HEK293T (cell line): ENCODE measurements at regions not wholly inside any gene's neighbourhood (a gene's known extent, or its start where the extent isn't known, plus 50 kb on each side); places are given as distances from the start of the nearest gene placed in this dataset.
"Not testable (repeated sequence)": the region's sequence is repeated elsewhere in the genome, so short reads cannot be mapped to it uniquely, and the experiment has no call there.

Experiments
- CTCF ChIA-PET: fragments of 350-600 bp; formaldehyde crosslinking; extraction: SDS; loops from one replicate; lab custom pipeline; 2021; ENCODE audit warnings: antibody characterized with exemption, inconsistent platforms; lab: Yijun Ruan, JAX
- POLR2A ChIA-PET: fragments of 350-600 bp; formaldehyde crosslinking; extraction: SDS; loops from one replicate; lab custom pipeline; 2020; ENCODE audit warnings: antibody characterized with exemption, inconsistent platforms; lab: Yijun Ruan, JAX
- DNase-seq: peaks from one replicate; pipeline ENCODE4 v3.0.0; 2012; ENCODE audit warnings: mixed read lengths; ENCODE audit errors: extremely low spot score
- ARNT ChIP-seq: fragments of 450-650 bp; IDR thresholded peaks from 2 replicates; pipeline ENCODE4 v1.6.1; 2017; ENCODE audit warnings: mild to moderate bottlenecking
- BHLHE40 ChIP-seq: fragments of 450-650 bp; IDR thresholded peaks from 2 replicates; pipeline ENCODE4 v1.6.1; 2016; ENCODE audit warnings: mild to moderate bottlenecking, moderate library complexity, borderline replicate concordance
- CTBP1 ChIP-seq: fragments of 450-650 bp; IDR thresholded peaks from 2 replicates; pipeline ENCODE4 v1.6.1; 2016; ENCODE audit warnings: borderline replicate concordance
- ELF4 ChIP-seq: fragments of 450-650 bp; IDR thresholded peaks from 2 replicates; pipeline ENCODE4 v1.6.1; 2017; ENCODE audit warnings: antibody characterized with exemption
- FOXA1 ChIP-seq: fragments of 450-650 bp; IDR thresholded peaks from 2 replicates; pipeline ENCODE4 v1.6.1; 2016; ENCODE audit warnings: mild to moderate bottlenecking
- FOXK2 ChIP-seq: fragments of 450-650 bp; IDR thresholded peaks from 2 replicates; pipeline ENCODE4 v1.6.1; 2016; ENCODE audit warnings: mild to moderate bottlenecking
- FOXM1 ChIP-seq: fragments of 450-650 bp; IDR thresholded peaks from 2 replicates; pipeline ENCODE4 v1.6.1; 2017; ENCODE audit warnings: mild to moderate bottlenecking, borderline replicate concordance
- HDGF ChIP-seq: fragments of 450-650 bp; IDR thresholded peaks from 2 replicates; pipeline ENCODE4 v1.6.1; 2017; ENCODE audit warnings: antibody characterized with exemption, borderline replicate concordance
- L3MBTL2 ChIP-seq: fragments of 450-650 bp; conservative IDR thresholded peaks from 2 replicates; pipeline ENCODE4 v1.6.1; 2016; ENCODE audit warnings: mild to moderate bottlenecking
- LEF1 ChIP-seq: fragments of 450-650 bp; IDR thresholded peaks from 2 replicates; pipeline ENCODE4 v1.6.1; 2017; ENCODE audit warnings: mild to moderate bottlenecking, borderline replicate concordance
- NFRKB ChIP-seq: fragments of 450-650 bp; IDR thresholded peaks from 2 replicates; pipeline ENCODE4 v1.6.1; 2016; ENCODE audit warnings: mild to moderate bottlenecking, moderate library complexity
- SP1 ChIP-seq: fragments of 450-650 bp; IDR thresholded peaks from 2 replicates; pipeline ENCODE4 v1.6.1; 2017
- SUZ12 ChIP-seq: fragments of 450-650 bp; IDR thresholded peaks from 2 replicates; pipeline ENCODE4 v1.6.1; 2016; ENCODE audit warnings: mild to moderate bottlenecking
- TARDBP ChIP-seq: fragments of 450-650 bp; IDR thresholded peaks from 2 replicates; pipeline ENCODE4 v1.6.1; 2016
- ZNF384 ChIP-seq: fragments of 450-650 bp; IDR thresholded peaks from 2 replicates; pipeline ENCODE4 v1.6.1; 2016
- TF ChIP-seq, protein P1 (sequence below): fragments of 450-650 bp; IDR thresholded peaks from 2 replicates; pipeline ENCODE4 v1.6.1; 2016

DNA sequence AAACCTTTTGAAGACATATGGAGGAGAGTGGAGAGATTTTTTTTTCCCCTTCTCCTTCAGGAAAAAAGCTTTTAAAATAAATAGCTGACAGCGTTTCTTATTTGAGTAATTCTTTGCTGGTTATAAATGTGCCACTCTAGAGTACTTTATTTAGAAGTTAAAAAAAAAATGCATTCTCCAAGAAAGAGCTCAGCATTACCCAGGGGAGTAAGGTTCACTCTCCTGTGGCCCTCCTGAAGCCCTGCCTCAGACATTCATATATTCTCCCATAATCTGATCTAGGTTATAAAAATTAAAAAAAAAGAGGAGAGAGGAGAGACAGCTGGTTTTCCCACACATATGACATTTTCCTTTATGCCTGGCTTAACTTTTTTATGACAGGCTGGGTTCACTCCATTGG, 545.2 kb upstream of the CADM1 start:
- POLR2A ChIA-PET: interaction anchor here (0.6 kb wide), 1 partner anchor 68 kb away, joined by 3 read pairs; no protein-coding TSS in a partner anchor
- no peak for TF ChIP-seq TARDBP
- no peak for TF ChIP-seq NFRKB
- no peak for TF ChIP-seq SUZ12
- TF ChIP-seq FOXK2: no peak
- no peak for TF ChIP-seq SP1
- TF ChIP-seq ZNF384: no peak
- no peak for TF ChIP-seq ELF4
- DNase-seq: no peak
- CTCF ChIA-PET: no interaction called here

DNA sequence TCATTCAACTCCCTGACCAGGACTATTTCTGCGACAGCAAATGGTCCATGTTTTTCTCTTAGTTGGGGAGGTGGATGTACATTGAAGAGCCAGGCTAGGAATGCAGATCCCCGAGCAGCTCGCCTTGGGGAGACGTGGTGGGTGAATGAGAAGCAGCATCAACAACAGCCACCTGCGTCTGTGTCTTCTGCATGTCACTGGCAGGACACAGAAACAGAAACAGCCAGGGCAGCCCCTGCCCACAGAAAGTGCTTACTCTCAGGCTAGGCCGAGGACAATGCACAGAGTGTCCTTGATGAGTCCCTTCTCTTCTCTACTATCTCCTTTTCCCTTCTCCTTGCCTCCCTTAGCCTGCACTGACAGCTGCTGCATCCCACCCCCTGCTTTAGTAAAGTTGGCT, 541.9 kb upstream of the CADM1 start:
- ChIA-PET POLR2A (no interaction called here), CTCF (interaction anchor here (0.6 kb wide), 1 partner anchor 979 kb away, joined by 4 read pairs; no protein-coding TSS in a partner anchor)
- no peak for TF ChIP-seq SUZ12
- no peak for TF ChIP-seq TARDBP
- TF ChIP-seq, protein P1, sequence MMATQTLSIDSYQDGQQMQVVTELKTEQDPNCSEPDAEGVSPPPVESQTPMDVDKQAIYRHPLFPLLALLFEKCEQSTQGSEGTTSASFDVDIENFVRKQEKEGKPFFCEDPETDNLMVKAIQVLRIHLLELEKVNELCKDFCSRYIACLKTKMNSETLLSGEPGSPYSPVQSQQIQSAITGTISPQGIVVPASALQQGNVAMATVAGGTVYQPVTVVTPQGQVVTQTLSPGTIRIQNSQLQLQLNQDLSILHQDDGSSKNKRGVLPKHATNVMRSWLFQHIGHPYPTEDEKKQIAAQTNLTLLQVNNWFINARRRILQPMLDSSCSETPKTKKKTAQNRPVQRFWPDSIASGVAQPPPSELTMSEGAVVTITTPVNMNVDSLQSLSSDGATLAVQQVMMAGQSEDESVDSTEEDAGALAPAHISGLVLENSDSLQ: no peak
- no peak for TF ChIP-seq SP1
- no peak for TF ChIP-seq FOXM1
- TF ChIP-seq CTBP1: no peak
- no peak for TF ChIP-seq LEF1
- TF ChIP-seq NFRKB: no peak
- no peak for TF ChIP-seq ARNT
- no peak for TF ChIP-seq ZNF384
- TF ChIP-seq FOXA1: no peak

DNA sequence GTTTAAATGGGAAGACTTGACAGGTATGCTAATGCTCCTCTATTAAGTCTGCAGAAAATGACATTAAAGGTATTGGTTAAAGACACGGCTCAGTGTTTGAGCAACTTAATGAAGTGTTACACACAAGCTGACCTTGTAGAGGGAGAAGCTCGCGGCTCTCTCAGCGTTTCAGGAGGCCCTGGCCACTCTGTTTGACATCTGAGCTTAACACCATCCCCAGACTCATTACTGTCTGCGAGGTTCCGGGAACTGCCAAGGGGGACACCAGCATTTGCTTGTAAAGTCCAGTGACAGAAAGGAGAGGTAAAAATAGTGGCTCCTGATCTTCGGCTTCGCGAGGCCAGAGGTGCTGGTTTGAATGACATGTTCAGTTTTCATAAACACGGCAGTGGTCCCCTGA, 540.7 kb upstream of the CADM1 start:
- ChIA-PET POLR2A (interaction anchor here (1.2 kb wide), 1 partner anchor 20 kb away, joined by 3 read pairs; no protein-coding TSS in a partner anchor), CTCF (no interaction called here)

More for the DNA sequence above, 541.9 kb upstream of the CADM1 start:
- no peak for DNase-seq

DNA sequence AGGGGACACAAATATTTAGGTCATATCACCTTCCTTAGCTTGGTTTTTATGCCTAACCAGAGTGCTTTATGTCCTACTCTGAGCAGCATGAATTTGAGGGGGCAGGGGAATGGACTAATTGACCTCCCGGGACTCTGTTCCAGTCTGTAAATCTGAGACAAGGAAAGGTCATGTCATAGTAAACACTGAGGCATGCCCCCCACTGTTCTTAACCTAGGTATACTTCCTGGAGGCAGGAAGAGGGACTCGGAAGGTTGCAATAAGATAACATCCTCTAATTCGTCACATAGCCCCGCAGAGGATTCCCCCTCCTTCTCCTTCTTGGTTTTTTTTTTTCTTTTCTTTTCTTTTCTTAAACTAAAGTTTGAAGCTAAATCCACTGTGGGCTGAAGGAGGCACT, 540.3 kb upstream of the CADM1 start:
- ChIA-PET POLR2A (interaction anchor here (1.2 kb wide), 1 partner anchor 20 kb away, joined by 3 read pairs; no protein-coding TSS in a partner anchor), CTCF (no interaction called here)

More for the DNA sequence above, 540.7 kb upstream of the CADM1 start:
- TF ChIP-seq HDGF (no peak), BHLHE40 (no peak), ARNT (no peak), ELF4 (no peak), TARDBP (no peak), FOXK2 (no peak), LEF1 (no peak), L3MBTL2 (no peak), ZNF384 (no peak), NFRKB (no peak), SP1 (no peak), SUZ12 (no peak), CTBP1 (no peak), FOXA1 (no peak), FOXM1 (no peak)
- TF ChIP-seq, protein P1: no peak
- no peak for DNase-seq

DNA sequence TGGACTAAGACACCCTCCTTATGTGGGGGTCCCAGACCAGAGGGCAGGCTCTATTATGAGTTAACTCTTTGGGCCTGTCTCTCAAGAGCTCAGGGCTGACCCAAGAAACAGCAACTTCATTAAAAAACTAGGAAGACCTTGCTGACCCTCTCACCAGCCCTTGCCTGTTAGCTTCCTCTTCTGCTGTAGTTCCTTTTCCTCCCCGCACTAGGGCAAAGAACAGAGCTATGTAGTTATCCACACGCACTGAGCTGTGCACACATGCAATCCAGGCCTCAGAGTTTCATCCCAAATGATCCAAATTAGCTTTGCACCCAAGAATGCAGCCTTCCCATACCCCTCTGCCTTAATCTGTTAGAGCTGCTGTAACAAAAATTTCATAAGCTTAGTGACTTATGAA, 539.6 kb upstream of the CADM1 start:
- TF ChIP-seq HDGF (no peak), L3MBTL2 (no peak), NFRKB (no peak), CTBP1 (no peak), ZNF384 (no peak), LEF1 (no peak), SUZ12 (no peak)
- no peak for DNase-seq
- POLR2A ChIA-PET: no interaction called here
- CTCF ChIA-PET: no interaction called here

More for the DNA sequence above, 540.3 kb upstream of the CADM1 start:
- TF ChIP-seq ZNF384: no peak
- TF ChIP-seq LEF1: no peak
- TF ChIP-seq BHLHE40: no peak
- TF ChIP-seq SP1: no peak
- TF ChIP-seq SUZ12: no peak
- no peak for TF ChIP-seq FOXM1
- TF ChIP-seq TARDBP: no peak
- no peak for TF ChIP-seq ARNT
- no peak for TF ChIP-seq FOXK2
- no peak for TF ChIP-seq HDGF
- no peak for TF ChIP-seq ELF4
- TF ChIP-seq CTBP1: no peak
- no peak for TF ChIP-seq NFRKB
- no peak for TF ChIP-seq L3MBTL2
- TF ChIP-seq, protein P1: no peak
- TF ChIP-seq FOXA1: no peak
- DNase-seq: no peak

DNA sequence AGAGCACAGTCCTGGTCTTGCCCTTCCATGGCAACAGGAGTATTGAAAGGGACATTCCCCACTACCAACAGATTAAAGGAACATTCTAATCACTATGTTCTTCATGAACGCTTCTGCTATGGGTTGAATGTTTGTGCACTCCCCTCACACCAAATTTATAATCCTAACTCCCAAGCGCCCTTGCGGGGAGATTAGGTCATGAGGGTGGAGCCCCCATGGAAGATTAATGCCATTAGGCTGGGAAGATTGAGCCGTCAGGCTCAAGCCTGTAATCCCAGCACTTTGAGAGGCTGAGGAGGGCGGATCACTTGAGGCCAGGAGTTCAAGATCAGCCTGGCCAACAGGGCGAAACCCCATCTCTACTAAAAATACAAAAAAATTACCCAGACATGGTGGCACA, 538.8 kb upstream of the CADM1 start:
- CTCF ChIA-PET, POLR2A ChIA-PET: not testable (repeated sequence)

DNA sequence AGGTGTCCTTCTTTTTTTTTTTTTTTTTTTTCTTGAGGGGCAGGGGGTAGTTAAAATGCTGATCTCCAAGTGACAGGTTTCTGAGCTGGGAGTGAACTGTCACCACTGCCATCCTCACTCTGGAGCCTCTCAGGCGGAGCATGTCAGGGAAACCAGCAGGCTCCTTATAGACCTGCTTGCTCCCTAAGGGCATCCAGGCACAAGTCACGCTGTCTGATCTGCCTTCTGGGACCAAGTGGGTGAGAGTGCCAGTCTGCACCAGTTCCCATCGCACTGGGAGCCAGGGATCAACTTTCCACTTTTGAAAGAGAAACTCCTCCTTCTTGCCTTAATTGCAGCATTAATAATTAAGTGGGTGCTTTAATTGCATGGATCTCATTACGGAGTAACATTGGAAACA, 537.9 kb upstream of the CADM1 start:
- TF ChIP-seq FOXM1: no peak
- no peak for TF ChIP-seq BHLHE40
- TF ChIP-seq ELF4: no peak
- TF ChIP-seq SP1: no peak
- no peak for TF ChIP-seq SUZ12
- TF ChIP-seq L3MBTL2: no peak
- no peak for TF ChIP-seq HDGF
- TF ChIP-seq TARDBP: no peak
- TF ChIP-seq CTBP1: no peak
- no peak for TF ChIP-seq ZNF384
- TF ChIP-seq, protein P1: no peak
- no peak for TF ChIP-seq FOXK2
- no peak for TF ChIP-seq FOXA1
- no peak for TF ChIP-seq NFRKB
- no peak for TF ChIP-seq ARNT
- TF ChIP-seq LEF1: no peak
- CTCF ChIA-PET: no interaction called here
- DNase-seq: no peak
- POLR2A ChIA-PET: no interaction called here

More for the DNA sequence above, 538.8 kb upstream of the CADM1 start:
- DNase-seq: not testable (repeated sequence)
